ENCODE measurements at regions not wholly inside any gene's neighbourhood (a gene's known extent, or its start where the extent isn't known, plus 50 kb on each side); places are given as distances from the start of the nearest gene placed in this dataset.

DNA sequence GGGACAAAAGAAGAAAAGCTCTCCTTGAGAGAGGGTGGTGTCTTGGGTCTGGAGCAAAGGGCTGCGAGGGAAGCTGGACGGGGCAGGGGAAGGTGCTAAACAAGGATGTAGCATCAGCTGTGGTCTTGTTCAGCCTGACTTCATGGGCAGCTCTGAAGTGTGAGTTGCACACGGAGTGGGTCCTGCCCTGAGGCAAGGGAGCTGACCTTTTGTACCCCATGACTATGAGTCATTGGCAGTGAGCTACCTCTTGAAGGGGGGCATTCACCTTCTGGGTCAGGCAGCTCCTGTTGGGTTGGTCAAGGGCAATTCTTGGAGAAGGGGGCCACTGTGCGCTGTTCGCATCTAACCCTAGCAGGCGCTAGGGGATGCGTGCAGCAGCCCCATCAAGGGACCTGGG lies 151.8 kb downstream of the SMIM20 start:
- TF ChIP-seq, protein P1, sequence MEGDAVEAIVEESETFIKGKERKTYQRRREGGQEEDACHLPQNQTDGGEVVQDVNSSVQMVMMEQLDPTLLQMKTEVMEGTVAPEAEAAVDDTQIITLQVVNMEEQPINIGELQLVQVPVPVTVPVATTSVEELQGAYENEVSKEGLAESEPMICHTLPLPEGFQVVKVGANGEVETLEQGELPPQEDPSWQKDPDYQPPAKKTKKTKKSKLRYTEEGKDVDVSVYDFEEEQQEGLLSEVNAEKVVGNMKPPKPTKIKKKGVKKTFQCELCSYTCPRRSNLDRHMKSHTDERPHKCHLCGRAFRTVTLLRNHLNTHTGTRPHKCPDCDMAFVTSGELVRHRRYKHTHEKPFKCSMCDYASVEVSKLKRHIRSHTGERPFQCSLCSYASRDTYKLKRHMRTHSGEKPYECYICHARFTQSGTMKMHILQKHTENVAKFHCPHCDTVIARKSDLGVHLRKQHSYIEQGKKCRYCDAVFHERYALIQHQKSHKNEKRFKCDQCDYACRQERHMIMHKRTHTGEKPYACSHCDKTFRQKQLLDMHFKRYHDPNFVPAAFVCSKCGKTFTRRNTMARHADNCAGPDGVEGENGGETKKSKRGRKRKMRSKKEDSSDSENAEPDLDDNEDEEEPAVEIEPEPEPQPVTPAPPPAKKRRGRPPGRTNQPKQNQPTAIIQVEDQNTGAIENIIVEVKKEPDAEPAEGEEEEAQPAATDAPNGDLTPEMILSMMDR (IDR thresholded peaks at IDR 0.05): no peak
- TF ChIP-seq POLR2A (IDR thresholded peaks at IDR 0.05; ENCODE audit: low read depth) (no peak), EP300 (IDR thresholded peaks at IDR 0.05) (no peak)

All from esophagus muscularis mucosa (tissue), 4 donors.